GM12873 (cell line): ENCODE measurements at regions not wholly inside any gene's neighbourhood (a gene's known extent, or its start where the extent isn't known, plus 50 kb on each side); places are given as distances from the start of the nearest gene placed in this dataset.

Experiments used
- TF ChIP-seq, protein P1 (sequence below): IDR thresholded peaks from 2 replicates; pipeline ENCODE4 v1.5.1; 2012; ENCODE audit warnings: low read depth, mild to moderate bottlenecking, moderate library complexity, low read length, control low read depth; ENCODE audit not compliant: insufficient read depth; ENCODE audit errors: missing control alignments

DNA sequence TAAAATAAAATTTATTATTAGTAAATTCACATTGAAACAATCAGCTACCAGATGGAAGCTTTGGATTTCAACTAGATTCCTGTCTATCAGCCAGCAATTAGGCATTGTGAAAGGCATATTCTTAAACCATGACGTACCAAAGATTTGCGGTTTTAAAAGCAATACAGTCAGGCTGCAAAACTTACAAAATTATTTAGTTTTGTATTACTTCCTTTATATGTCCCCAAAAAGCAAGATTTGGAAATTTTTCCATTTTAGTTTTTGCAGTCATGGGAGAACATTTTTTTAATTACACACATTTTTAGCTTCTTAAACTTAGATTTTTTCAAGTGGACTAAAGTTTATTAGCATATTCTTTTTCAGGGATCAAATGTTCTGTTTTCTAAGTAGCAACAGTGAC, 225.0 kb upstream of the KITLG start:
- TF ChIP-seq, protein P1, sequence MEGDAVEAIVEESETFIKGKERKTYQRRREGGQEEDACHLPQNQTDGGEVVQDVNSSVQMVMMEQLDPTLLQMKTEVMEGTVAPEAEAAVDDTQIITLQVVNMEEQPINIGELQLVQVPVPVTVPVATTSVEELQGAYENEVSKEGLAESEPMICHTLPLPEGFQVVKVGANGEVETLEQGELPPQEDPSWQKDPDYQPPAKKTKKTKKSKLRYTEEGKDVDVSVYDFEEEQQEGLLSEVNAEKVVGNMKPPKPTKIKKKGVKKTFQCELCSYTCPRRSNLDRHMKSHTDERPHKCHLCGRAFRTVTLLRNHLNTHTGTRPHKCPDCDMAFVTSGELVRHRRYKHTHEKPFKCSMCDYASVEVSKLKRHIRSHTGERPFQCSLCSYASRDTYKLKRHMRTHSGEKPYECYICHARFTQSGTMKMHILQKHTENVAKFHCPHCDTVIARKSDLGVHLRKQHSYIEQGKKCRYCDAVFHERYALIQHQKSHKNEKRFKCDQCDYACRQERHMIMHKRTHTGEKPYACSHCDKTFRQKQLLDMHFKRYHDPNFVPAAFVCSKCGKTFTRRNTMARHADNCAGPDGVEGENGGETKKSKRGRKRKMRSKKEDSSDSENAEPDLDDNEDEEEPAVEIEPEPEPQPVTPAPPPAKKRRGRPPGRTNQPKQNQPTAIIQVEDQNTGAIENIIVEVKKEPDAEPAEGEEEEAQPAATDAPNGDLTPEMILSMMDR, result no peak

DNA sequence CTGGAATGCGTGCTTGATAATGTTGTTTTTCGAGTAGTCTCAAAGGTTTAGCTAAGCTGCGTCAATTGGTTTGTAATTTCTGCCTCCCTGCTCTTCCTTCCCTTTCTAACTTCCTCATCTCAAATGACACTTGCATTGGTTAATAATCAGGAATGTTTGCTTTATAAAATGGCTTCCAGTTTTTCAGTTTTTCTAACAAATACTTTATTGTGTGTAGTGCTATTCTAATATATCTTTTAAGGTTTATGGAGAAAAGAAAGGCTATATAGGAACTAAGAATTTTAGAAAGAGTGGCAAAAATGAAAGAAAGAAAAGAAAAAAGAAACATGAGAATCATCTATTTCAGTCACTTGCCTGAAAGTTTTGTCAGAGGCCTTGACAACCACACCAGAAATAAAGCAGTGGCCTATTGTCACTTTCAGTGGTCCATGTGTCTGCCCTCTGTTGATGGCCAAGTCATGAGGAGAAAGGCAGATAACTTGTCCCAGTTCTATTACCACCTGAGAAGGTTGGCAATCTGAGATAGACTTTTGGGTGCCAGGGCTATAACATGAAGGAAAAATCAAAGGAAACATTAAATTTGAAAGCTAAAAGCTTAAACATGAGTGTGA, 221.9 kb upstream of the KITLG start:
- TF ChIP-seq, protein P1, result no peak

DNA sequence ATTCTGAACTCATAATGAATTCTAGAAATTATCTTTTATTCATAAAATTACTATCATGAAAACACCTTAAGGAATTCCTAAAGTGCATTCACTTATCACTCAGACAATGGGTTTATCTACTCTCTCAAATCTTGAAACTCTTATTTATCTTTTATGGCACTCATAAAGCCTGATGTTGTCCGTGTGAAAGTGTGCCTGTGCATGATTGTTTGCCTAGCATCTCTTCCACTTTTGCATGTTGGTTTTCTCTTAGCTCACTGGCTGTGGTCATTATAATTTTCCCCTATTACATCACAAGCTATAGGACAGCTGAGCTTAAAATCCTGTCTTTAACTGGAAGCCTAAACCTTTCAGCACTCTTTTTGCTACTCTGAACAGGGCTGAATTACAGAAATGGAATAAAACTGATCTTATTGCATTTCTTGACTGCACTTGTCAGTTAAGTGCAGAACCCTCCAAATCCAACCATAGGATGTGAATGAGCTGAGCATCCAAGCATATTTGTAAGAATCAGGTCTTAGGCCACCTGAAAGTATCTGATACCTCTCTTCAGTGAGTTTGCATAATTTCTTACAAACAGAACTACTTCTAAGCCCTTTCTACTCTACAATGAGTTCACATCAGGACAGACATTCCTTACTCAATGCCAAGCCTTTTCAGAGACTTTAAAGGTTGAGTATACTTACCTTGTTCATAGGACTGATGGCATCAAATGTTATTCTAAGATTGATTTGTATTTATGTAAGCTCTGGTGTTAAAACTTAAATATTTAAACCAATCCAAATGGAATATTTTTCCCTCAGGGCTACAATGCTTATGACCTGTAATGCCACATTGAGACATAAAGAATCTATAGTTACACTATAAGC, 221.2 kb upstream of the KITLG start:
- TF ChIP-seq, protein P1, result no peak

DNA sequence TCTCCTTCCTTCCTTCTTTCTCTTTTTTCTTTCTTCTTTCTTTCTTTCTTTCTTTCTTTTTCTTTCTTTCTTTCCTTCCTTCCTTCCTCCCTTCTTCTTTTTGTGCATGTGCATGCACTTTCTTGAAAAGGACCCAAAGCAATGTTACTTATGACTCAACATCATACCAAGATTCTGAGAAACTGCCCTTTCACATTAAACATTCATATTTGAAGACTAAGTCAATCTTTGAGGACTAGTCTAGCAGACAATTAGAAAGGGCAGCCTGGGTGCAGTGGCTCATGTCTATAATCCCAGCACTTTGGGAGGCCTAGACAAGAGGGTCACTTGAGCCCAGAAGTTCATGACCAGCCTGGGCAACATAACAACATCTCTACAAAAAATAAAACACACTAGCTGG, 212.8 kb upstream of the KITLG start:
- TF ChIP-seq, protein P1, result no peak

DNA sequence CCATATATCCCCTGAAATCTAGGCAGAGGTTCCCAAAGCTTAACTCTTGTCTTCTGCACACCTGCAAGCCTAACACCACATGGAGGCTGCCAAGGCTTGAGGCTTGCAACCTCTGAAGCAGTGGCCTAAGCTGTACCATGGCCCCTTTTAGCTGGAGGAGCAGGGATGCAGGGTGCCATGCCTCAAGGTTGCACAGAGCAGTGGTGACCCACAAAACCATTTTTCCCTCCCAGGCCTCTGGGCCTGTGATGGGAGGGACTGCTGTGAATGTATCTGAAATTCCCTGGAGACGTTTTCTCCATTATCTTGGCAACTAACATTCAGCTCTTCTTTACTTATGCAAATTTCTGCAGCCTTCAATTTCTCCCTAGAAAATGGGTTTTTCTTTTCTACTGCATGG, 210.0 kb upstream of the KITLG start:
- TF ChIP-seq, protein P1, result no peak

DNA sequence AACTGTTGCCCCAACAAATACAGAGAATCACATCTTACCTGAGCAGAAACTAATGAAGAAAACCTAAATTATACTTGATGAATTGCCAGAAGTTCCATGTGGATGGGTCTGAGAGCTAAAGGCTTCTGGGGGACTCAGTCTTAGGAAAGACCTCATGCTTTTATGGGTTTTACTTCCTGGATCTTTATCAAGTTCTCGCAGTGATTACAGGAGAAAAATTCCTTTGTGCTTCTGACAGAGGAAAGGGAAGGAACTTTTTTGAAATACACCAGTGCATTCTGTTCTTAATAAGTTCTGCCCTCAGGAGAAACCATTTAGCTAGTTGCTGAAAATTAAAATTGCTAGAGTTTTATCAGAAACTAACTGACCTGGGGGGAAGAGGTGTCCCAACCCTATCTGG, 203.9 kb upstream of the KITLG start:
- TF ChIP-seq, protein P1, result no peak

DNA sequence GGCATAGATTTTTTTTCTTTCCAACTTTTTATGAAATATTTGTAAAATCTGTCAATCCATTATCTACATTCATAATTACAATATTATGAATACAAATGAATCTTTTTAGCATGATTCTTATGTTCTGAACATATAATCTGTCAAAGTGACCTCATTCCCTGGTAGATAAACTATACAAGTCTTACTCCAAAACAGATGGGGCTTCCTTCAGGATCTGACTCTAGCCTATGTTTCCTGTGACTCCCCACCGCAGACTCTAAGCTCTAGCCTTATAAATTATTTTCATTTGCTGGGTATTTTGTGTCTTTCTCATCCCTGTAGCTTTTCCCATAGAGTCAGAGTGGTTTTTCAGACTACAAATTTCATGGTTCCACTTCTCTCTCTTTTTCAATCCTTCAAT, 202.1 kb upstream of the KITLG start:
- TF ChIP-seq, protein P1, result no peak
